Ishikawa (cell line): ENCODE measurements at regions not wholly inside any gene's neighbourhood (a gene's known extent, or its start where the extent isn't known, plus 50 kb on each side); places are given as distances from the start of the nearest gene placed in this dataset.

Experiments used
- CEBPB ChIP-seq: IDR thresholded peaks from 2 replicates; pipeline ENCODE4 v1.6.1; 2012
- CREB1 ChIP-seq: IDR thresholded peaks from 2 replicates; pipeline ENCODE4 v1.6.1; 2012; ENCODE audit warnings: low read depth
- EGR1 ChIP-seq: IDR thresholded peaks from 2 replicates; pipeline ENCODE4 v1.6.1; 2012
- EP300 ChIP-seq: IDR thresholded peaks from 2 replicates; pipeline ENCODE4 v1.6.1; 2012; ENCODE audit warnings: borderline replicate concordance
- FOXM1 ChIP-seq: IDR thresholded peaks from 2 replicates; pipeline ENCODE4 v1.6.1; 2012; ENCODE audit warnings: low read depth, borderline replicate concordance
- NFIC ChIP-seq: IDR thresholded peaks from 2 replicates; pipeline ENCODE4 v1.6.1; 2012
- RAD21 ChIP-seq: IDR thresholded peaks from 2 replicates; pipeline ENCODE4 v1.6.1; 2012; ENCODE audit warnings: low read depth
- TAF1 ChIP-seq: IDR thresholded peaks from 2 replicates; pipeline ENCODE4 v1.6.1; 2012; ENCODE audit warnings: low read depth, mild to moderate bottlenecking
- TCF12 ChIP-seq: IDR thresholded peaks from 2 replicates; pipeline ENCODE4 v1.6.1; 2012; ENCODE audit warnings: low read depth
- TEAD4 ChIP-seq: IDR thresholded peaks from 2 replicates; pipeline ENCODE4 v1.6.1; 2012
- USF1 ChIP-seq: IDR thresholded peaks from 2 replicates; pipeline ENCODE4 v1.6.1; 2012
- YY1 ChIP-seq: IDR thresholded peaks from 2 replicates; pipeline ENCODE4 v1.6.1; 2012; ENCODE audit warnings: low read depth
- ZBTB7A ChIP-seq: IDR thresholded peaks from 2 replicates; pipeline ENCODE4 v1.6.1; 2012; ENCODE audit warnings: low read depth
- TF ChIP-seq, protein P1 (sequence below): IDR thresholded peaks from 2 replicates; pipeline ENCODE4 v1.6.1; 2012; ENCODE audit warnings: low read depth, mild to moderate bottlenecking
- TF ChIP-seq, protein P2 (sequence below): IDR thresholded peaks from 2 replicates; pipeline ENCODE4 v1.6.1; 2012

GRCh38 chr14:23704890-23705289 is 68.7 kb downstream of the DHRS2 start:
- TF ChIP-seq FOXM1 (no peak), EGR1 (no peak), EP300 (no peak), TEAD4 (no peak), TCF12 (no peak), USF1 (no peak), TAF1 (no peak), CEBPB (no peak), YY1 (no peak)
- TF ChIP-seq, protein P1, sequence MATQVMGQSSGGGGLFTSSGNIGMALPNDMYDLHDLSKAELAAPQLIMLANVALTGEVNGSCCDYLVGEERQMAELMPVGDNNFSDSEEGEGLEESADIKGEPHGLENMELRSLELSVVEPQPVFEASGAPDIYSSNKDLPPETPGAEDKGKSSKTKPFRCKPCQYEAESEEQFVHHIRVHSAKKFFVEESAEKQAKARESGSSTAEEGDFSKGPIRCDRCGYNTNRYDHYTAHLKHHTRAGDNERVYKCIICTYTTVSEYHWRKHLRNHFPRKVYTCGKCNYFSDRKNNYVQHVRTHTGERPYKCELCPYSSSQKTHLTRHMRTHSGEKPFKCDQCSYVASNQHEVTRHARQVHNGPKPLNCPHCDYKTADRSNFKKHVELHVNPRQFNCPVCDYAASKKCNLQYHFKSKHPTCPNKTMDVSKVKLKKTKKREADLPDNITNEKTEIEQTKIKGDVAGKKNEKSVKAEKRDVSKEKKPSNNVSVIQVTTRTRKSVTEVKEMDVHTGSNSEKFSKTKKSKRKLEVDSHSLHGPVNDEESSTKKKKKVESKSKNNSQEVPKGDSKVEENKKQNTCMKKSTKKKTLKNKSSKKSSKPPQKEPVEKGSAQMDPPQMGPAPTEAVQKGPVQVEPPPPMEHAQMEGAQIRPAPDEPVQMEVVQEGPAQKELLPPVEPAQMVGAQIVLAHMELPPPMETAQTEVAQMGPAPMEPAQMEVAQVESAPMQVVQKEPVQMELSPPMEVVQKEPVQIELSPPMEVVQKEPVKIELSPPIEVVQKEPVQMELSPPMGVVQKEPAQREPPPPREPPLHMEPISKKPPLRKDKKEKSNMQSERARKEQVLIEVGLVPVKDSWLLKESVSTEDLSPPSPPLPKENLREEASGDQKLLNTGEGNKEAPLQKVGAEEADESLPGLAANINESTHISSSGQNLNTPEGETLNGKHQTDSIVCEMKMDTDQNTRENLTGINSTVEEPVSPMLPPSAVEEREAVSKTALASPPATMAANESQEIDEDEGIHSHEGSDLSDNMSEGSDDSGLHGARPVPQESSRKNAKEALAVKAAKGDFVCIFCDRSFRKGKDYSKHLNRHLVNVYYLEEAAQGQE = no peak
- TF ChIP-seq, protein P2, sequence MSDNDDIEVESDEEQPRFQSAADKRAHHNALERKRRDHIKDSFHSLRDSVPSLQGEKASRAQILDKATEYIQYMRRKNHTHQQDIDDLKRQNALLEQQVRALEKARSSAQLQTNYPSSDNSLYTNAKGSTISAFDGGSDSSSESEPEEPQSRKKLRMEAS = no peak

DNA sequence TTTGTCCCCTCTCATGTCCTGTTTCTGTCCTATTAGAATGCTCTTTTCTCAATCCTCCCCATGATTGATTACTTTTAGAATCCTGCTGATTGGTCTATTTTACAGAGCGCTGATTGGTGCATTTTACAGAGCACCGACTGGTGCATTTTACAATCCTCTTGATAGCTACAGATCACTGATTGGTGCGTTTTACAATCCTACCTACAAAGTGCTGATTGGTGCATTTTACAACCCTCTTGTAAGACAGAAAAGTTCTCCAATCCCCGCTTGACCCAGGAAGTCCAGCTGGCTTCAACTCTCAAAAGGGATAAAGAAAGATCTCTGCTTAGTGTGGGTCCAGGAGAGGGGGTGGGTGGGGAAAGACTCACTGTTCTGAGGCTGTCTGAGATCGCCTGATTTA is 71.3 kb downstream of the DHRS2 start:
- TF ChIP-seq EGR1 = no peak
- no peak for TF ChIP-seq TEAD4
- no peak for TF ChIP-seq TAF1
- no peak for TF ChIP-seq CREB1
- TF ChIP-seq CEBPB = no peak

- no peak for TF ChIP-seq FOXM1
- no peak for TF ChIP-seq YY1
- no peak for TF ChIP-seq TAF1
- no peak for TF ChIP-seq NFIC
- TF ChIP-seq, protein P1 = no peak
- no peak for TF ChIP-seq CREB1
- no peak for TF ChIP-seq TEAD4
Observed at GRCh38 chr14:23708343-23708742, 72.2 kb downstream of the DHRS2 start.

GRCh38 chr14:23709923-23710322 is 73.8 kb downstream of the DHRS2 start:
- TF ChIP-seq TCF12 (no peak), TAF1 (no peak), CREB1 (no peak), ZBTB7A (no peak), TEAD4 (no peak), NFIC (no peak), YY1 (no peak), EGR1 (no peak), RAD21 (no peak), USF1 (no peak), EP300 (no peak), CEBPB (no peak), FOXM1 (no peak)
- TF ChIP-seq, protein P2 = no peak
- TF ChIP-seq, protein P1 = no peak

- TF ChIP-seq NFIC = no peak
- no peak for TF ChIP-seq USF1
- no peak for TF ChIP-seq TEAD4
- TF ChIP-seq RAD21 = no peak
- TF ChIP-seq TAF1 = no peak
- no peak for TF ChIP-seq ZBTB7A
Observed at GRCh38 chr14:23712287-23712686, 76.1 kb downstream of the DHRS2 start.
